ENCODE measurements at regions not wholly inside any gene's neighbourhood (a gene's known extent, or its start where the extent isn't known, plus 50 kb on each side); places are given as distances from the start of the nearest gene placed in this dataset.

GRCh38 chr17:27049104-27049784, 244.7 kb upstream of the WSB1 start:
- Histone ChIP-seq H3K9me3 (no peaks in the 10 kb centered on the region), H3K27ac (no peak overlapping the region), H3K36me3 (no peaks in the 10 kb centered on the region), H3K4me1 (no peaks in the 10 kb centered on the region), H3K27me3 (no peaks in the 10 kb centered on the region), H3K4me3 (no peak overlapping the region)
- no peak for DNase-seq
- ATAC-seq: peak; percentile 37
- no peak for TF ChIP-seq CTCF (IDR thresholded peaks at IDR 0.05)
- intact Hi-C loops (cut with DNase I): no loop called here

- Histone ChIP-seq H3K36me3 (no peaks in the 10 kb centered on the region), H3K27ac (no peak overlapping the region), H3K4me3 (no peak overlapping the region), H3K4me1 (no peaks in the 10 kb centered on the region), H3K9me3 (no peaks in the 10 kb centered on the region), H3K27me3 (no peaks in the 10 kb centered on the region)
- no peak for ATAC-seq
- intact Hi-C loops (cut with DNase I): no loop called here
- DNase-seq: no peak
- no peak for TF ChIP-seq CTCF (IDR thresholded peaks at IDR 0.05)
Observed at GRCh38 chr17:27065588-27065987, 228.3 kb upstream of the WSB1 start.

GRCh38 chr17:27066315-27066714, 227.6 kb upstream of the WSB1 start:
- no peaks in the 10 kb centered on the region for H3K4me1 ChIP-seq
- no peaks in the 10 kb centered on the region for H3K27me3 ChIP-seq
- no peak overlapping the region for H3K4me3 ChIP-seq
- ATAC-seq (no peak), DNase-seq (no peak)
- intact Hi-C loops (cut with DNase I): no loop called here
- H3K27ac ChIP-seq: no peak overlapping the region
- TF ChIP-seq CTCF (IDR thresholded peaks at IDR 0.05): no peak
- H3K36me3 ChIP-seq: no peaks in the 10 kb centered on the region
- no peaks in the 10 kb centered on the region for H3K9me3 ChIP-seq

- TF ChIP-seq CTCF (IDR thresholded peaks at IDR 0.05): no peak
- Histone ChIP-seq H3K27me3 (no peaks in the 10 kb centered on the region), H3K4me1 (no peaks in the 10 kb centered on the region), H3K36me3 (no peaks in the 10 kb centered on the region), H3K27ac (no peak overlapping the region), H3K9me3 (no peaks in the 10 kb centered on the region), H3K4me3 (no peak overlapping the region)
- DNase-seq: no peak
- ATAC-seq: no peak
- intact Hi-C loops (cut with DNase I): no loop called here
Observed at GRCh38 chr17:27069842-27070508, 223.9 kb upstream of the WSB1 start.

- Histone ChIP-seq H3K27ac (no peak overlapping the region), H3K4me1 (no peaks in the 10 kb centered on the region), H3K36me3 (no peaks in the 10 kb centered on the region), H3K4me3 (no peak overlapping the region), H3K9me3 (no peaks in the 10 kb centered on the region), H3K27me3 (no peaks in the 10 kb centered on the region)
- DNase-seq (no peak), ATAC-seq (no peak)
- no peak for TF ChIP-seq CTCF (IDR thresholded peaks at IDR 0.05)
- intact Hi-C loops (cut with DNase I): no loop called here
Observed at GRCh38 chr17:27070836-27071235, 223.1 kb upstream of the WSB1 start.

All from upper lobe of right lung (tissue), 1 donor.